ENCODE measurements at regions not wholly inside any gene's neighbourhood (a gene's known extent, or its start where the extent isn't known, plus 50 kb on each side); places are given as distances from the start of the nearest gene placed in this dataset.

DNA sequence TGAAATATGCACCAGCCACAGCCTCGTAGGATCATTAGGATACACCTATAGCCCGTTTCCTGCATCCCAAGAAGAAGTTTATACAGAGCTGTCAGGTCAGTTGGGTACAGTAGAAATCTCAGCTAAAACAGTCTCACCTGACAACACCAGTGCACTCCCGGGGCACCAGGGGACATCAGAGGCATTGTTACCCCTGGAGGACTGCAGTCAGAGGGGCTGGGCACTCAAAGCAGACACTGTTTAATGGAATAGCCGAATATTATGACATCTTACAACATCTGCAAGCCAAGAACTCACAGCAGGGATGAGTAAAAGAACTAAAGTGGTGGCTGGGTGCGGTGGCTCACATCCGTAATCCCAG, 93.0 kb upstream of the ID2 start:
- TF ChIP-seq, protein P1, sequence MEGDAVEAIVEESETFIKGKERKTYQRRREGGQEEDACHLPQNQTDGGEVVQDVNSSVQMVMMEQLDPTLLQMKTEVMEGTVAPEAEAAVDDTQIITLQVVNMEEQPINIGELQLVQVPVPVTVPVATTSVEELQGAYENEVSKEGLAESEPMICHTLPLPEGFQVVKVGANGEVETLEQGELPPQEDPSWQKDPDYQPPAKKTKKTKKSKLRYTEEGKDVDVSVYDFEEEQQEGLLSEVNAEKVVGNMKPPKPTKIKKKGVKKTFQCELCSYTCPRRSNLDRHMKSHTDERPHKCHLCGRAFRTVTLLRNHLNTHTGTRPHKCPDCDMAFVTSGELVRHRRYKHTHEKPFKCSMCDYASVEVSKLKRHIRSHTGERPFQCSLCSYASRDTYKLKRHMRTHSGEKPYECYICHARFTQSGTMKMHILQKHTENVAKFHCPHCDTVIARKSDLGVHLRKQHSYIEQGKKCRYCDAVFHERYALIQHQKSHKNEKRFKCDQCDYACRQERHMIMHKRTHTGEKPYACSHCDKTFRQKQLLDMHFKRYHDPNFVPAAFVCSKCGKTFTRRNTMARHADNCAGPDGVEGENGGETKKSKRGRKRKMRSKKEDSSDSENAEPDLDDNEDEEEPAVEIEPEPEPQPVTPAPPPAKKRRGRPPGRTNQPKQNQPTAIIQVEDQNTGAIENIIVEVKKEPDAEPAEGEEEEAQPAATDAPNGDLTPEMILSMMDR (IDR thresholded peaks at IDR 0.05; ENCODE audit: low read depth, low read length, missing input control), result no peak
- TF ChIP-seq, protein P2, sequence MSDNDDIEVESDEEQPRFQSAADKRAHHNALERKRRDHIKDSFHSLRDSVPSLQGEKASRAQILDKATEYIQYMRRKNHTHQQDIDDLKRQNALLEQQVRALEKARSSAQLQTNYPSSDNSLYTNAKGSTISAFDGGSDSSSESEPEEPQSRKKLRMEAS (IDR thresholded peaks at IDR 0.05), result no peak
- no peak for TF ChIP-seq TAF1 (conservative IDR thresholded peaks at IDR 0.05)
- no peak for TF ChIP-seq EGR1 (IDR thresholded peaks at IDR 0.05; ENCODE audit: low read depth in 2 of 2)
- TF ChIP-seq, protein P3, sequence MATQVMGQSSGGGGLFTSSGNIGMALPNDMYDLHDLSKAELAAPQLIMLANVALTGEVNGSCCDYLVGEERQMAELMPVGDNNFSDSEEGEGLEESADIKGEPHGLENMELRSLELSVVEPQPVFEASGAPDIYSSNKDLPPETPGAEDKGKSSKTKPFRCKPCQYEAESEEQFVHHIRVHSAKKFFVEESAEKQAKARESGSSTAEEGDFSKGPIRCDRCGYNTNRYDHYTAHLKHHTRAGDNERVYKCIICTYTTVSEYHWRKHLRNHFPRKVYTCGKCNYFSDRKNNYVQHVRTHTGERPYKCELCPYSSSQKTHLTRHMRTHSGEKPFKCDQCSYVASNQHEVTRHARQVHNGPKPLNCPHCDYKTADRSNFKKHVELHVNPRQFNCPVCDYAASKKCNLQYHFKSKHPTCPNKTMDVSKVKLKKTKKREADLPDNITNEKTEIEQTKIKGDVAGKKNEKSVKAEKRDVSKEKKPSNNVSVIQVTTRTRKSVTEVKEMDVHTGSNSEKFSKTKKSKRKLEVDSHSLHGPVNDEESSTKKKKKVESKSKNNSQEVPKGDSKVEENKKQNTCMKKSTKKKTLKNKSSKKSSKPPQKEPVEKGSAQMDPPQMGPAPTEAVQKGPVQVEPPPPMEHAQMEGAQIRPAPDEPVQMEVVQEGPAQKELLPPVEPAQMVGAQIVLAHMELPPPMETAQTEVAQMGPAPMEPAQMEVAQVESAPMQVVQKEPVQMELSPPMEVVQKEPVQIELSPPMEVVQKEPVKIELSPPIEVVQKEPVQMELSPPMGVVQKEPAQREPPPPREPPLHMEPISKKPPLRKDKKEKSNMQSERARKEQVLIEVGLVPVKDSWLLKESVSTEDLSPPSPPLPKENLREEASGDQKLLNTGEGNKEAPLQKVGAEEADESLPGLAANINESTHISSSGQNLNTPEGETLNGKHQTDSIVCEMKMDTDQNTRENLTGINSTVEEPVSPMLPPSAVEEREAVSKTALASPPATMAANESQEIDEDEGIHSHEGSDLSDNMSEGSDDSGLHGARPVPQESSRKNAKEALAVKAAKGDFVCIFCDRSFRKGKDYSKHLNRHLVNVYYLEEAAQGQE (IDR thresholded peaks at IDR 0.05), result no peak
- TF ChIP-seq HNF4A (conservative IDR thresholded peaks at IDR 0.05), result no peak
- TF ChIP-seq SP1 (IDR thresholded peaks at IDR 0.05), result no peak
- TF ChIP-seq HNF4G (IDR thresholded peaks at IDR 0.05), result no peak
